K562 (cell line): ENCODE measurements at regions not wholly inside any gene's neighbourhood (a gene's known extent, or its start where the extent isn't known, plus 50 kb on each side); places are given as distances from the start of the nearest gene placed in this dataset.

Experiments used
- ATAC-seq: fragments of 200-7000 bp; cut with Tn5 transposase; 3 replicates; pipeline ENCODE4 v1.9.1; 2020; ENCODE audit warnings: moderate library complexity
- BruUV-seq: library from RNA; stranded (reverse); fragments of 400-500 nt; replicated peaks from 2 replicates; lab custom pipeline; 2021; lab: Mats Ljungman, UMichigan
- CTCF ChIA-PET: fragments of 300-600 bp; formaldehyde crosslinking; extraction: SDS; loops from one replicate; lab custom pipeline; 2021; ENCODE audit warnings: low intra/inter-chr PET ratio; lab: Yijun Ruan, JAX
- POLR2A ChIA-PET: fragments of 300-600, 350-650 bp; sonication (Branson Sonifier 250); formaldehyde crosslinking; extraction: SDS; loops from one replicate; lab custom pipeline; 2021; ENCODE audit warnings: antibody characterized with exemption, inconsistent platforms; lab: Yijun Ruan, JAX
- DNase-seq, 4 experiments: peaks; one replicate each; pipeline versions ENCODE4 v3.0.0 to v3.0.0-alpha.2; 2011 to 2018; ENCODE audit warnings: low spot score in 3 of 4, mixed read lengths in 3 of 4; ENCODE audit errors: extremely low read depth in 1 of 4
- FAIRE-seq: peaks from 2 replicates; lab custom pipeline; 2011; peaks lifted over from hg19 to GRCh38; lab: Jason Lieb, UNC
- H2AFZ ChIP-seq: 2 replicates; pipeline ENCODE4 v1.6.0; 2011; ENCODE audit warnings: low read depth, low read length, control low read depth, inconsistent platforms
- H3K27ac ChIP-seq: fragments of 200-600 bp; 3 replicates; pipeline ENCODE4 v1.8.0; 2011; ENCODE audit warnings: low read depth, mild to moderate bottlenecking, control low read depth, inconsistent platforms, low read length, moderate library complexity, mixed read lengths; ENCODE audit errors: extremely low read depth
- H3K27me3 ChIP-seq, 2 experiments: fragments of 300-600 bp in 1 of 2; 2 replicates in 1 of 2; 3 replicates in 1 of 2; pipeline versions ENCODE4 v1.6.0 to v1.8.0; 2011; ENCODE audit warnings: inconsistent platforms in 2 of 2, low read length in 2 of 2, mild to moderate bottlenecking in 1 of 2, mixed read lengths in 1 of 2, moderate library complexity in 1 of 2; ENCODE audit not compliant: control insufficient read depth in 2 of 2, insufficient read depth in 2 of 2
- H3K36me3 ChIP-seq: fragments of 300-600 bp; 3 replicates; pipeline ENCODE4 v1.8.0; 2011; ENCODE audit warnings: mild to moderate bottlenecking, low read length, inconsistent platforms; ENCODE audit not compliant: control insufficient read depth, insufficient read depth
- H3K4me1 ChIP-seq, 2 experiments: fragments of 200-600 bp in 1 of 2; replicated peaks in 1 of 2; 2 replicates in 1 of 2; 3 replicates in 1 of 2; pipeline versions ENCODE4 v1.5.1 to v1.8.0; 2011; ENCODE audit warnings: inconsistent platforms in 2 of 2, low read length in 2 of 2, mild to moderate bottlenecking in 1 of 2, mixed read lengths in 1 of 2, moderate library complexity in 1 of 2; ENCODE audit not compliant: control insufficient read depth in 2 of 2, insufficient read depth in 2 of 2
- H3K4me2 ChIP-seq: 2 replicates; pipeline ENCODE4 v1.6.1; 2011; ENCODE audit warnings: low read length, control low read depth, inconsistent platforms, mixed read lengths; ENCODE audit not compliant: insufficient read depth
- H3K4me3 ChIP-seq: fragments of 200-600 bp; sonication (generic), shearing (Covaris generic); 2 replicates; pipeline ENCODE4 v1.5.1; 2016; ENCODE audit warnings: control low read depth, inconsistent platforms
- H3K79me2 ChIP-seq: fragments of 200-600 bp; 3 replicates; pipeline ENCODE4 v1.8.0; 2011; ENCODE audit warnings: low read length, inconsistent platforms; ENCODE audit not compliant: control insufficient read depth, insufficient read depth
- H3K9ac ChIP-seq, 2 experiments: 2 replicates each; pipeline versions ENCODE4 v1.6.0 to v1.6.1; 2011; ENCODE audit warnings: low read depth in 2 of 2, low read length in 2 of 2, control low read depth in 1 of 2, inconsistent platforms in 1 of 2, mild to moderate bottlenecking in 1 of 2, mixed read lengths in 1 of 2; ENCODE audit not compliant: insufficient read depth in 1 of 2
- H3K9me1 ChIP-seq: one replicate; pipeline ENCODE4 v1.6.0; 2011; ENCODE audit warnings: inconsistent platforms, mild to moderate bottlenecking, low read length, moderate library complexity; ENCODE audit not compliant: control insufficient read depth, insufficient read depth
- H3K9me3 ChIP-seq: replicated peaks from 2 replicates; pipeline ENCODE4 v1.5.1; 2011; ENCODE audit warnings: low read depth, low read length, inconsistent platforms; ENCODE audit not compliant: control insufficient read depth, insufficient read depth
- H4K20me1 ChIP-seq: replicated peaks from 2 replicates; pipeline ENCODE4 v1.6.1; 2011; ENCODE audit warnings: low read length, inconsistent platforms, mixed read lengths; ENCODE audit not compliant: control insufficient read depth, insufficient read depth
- EP400 ChIP-seq: fragments of 450-650 bp; IDR thresholded peaks from 2 replicates; pipeline ENCODE4 v1.6.1; 2017; ENCODE audit warnings: antibody characterized with exemption, mild to moderate bottlenecking, moderate library complexity
- FOXJ3 ChIP-seq: sonication (generic); formaldehyde crosslinking; IDR thresholded peaks from 2 replicates; pipeline ENCODE4 v1.4.0; 2020; ENCODE audit warnings: mild to moderate bottlenecking, missing genetic modification reagents
- HEY1 ChIP-seq: fragments of 250-450 bp; sonication (Bioruptor Pico); IDR thresholded peaks from 2 replicates; pipeline ENCODE4 v1.5.0; 2020; ENCODE audit warnings: mild to moderate bottlenecking, moderate library complexity, borderline replicate concordance
- MGA ChIP-seq: fragments of 450-650 bp; IDR thresholded peaks from 2 replicates; pipeline ENCODE4 v1.6.1; 2016; ENCODE audit warnings: mild to moderate bottlenecking, moderate library complexity
- MYC ChIP-seq, 2 experiments: fragments of 250-450 bp in 1 of 2; sonication (Bioruptor Pico) in 1 of 2; IDR thresholded peaks; 2 replicates each; pipeline versions ENCODE4 v1.5.1 to v1.6.1; 2012 to 2021; ENCODE audit warnings: low read depth in 2 of 2, borderline replicate concordance in 1 of 2, improper control_type of control experiment in 1 of 2, low read length in 1 of 2, mild to moderate bottlenecking in 1 of 2, moderate library complexity in 1 of 2
- STAT6 ChIP-seq: sonication (generic); formaldehyde crosslinking; IDR thresholded peaks from 2 replicates; pipeline ENCODE4 v1.8.1; 2023; ENCODE audit warnings: mild to moderate bottlenecking, missing genetic modification reagents
- ZNF175 ChIP-seq: fragments of 200-800 bp; sonication (Bioruptor generic); IDR thresholded peaks from 2 replicates; pipeline ENCODE4 v1.6.1; 2016; ENCODE audit warnings: low read depth, mild to moderate bottlenecking, missing genetic modification characterization, missing compliant biosample characterization
- WGBS: fragments of 100-300 bp; shearing (Covaris generic); methylation state at CpG from one replicate; pipeline ENCODE4 v1.1.6; 2016; ENCODE audit warnings: low coverage, mixed read lengths; ENCODE audit not compliant: insufficient coverage; ENCODE audit errors: missing lambda C conversion rate; 5-methylcytosine and 5-hydroxymethylcytosine counted together
- in situ Hi-C: fragments of 300-500 bp; cut with MboI; formaldehyde crosslinking; loops from 4 replicates; pipeline ENCODE4 v1.15.0; 2018; ENCODE audit warnings: inconsistent platforms, mixed read lengths
- intact Hi-C: fragments of 100-400 bp; cut with micrococcal nuclease; formaldehyde crosslinking; loops from 2 replicates; pipeline ENCODE4 v1.14.2; 2022

GRCh38 chr20:11748436-11748835 lies 169.3 kb upstream of the BTBD3 start:
- WGBS, result 0% methylated on average over 2 of the region's 2 CpGs
- FAIRE-seq, result no peak
- POLR2A ChIA-PET, result no interaction called here
- TF ChIP-seq HEY1, result no peak
- no peak for TF ChIP-seq EP400
- no peak for TF ChIP-seq ZNF175 (CRISPR knock-in tag)
- no peak for TF ChIP-seq FOXJ3 (CRISPR knock-in tag)
- TF ChIP-seq MYC (IDR thresholded peaks at IDR 0.05; ENCODE audit: low read depth, low read length), result no peak
- TF ChIP-seq MYC (CRISPR knock-in tag; IDR thresholded peaks at IDR 0.05; ENCODE audit: borderline replicate concordance, low read depth), result no peak
- TF ChIP-seq STAT6, result no peak
- TF ChIP-seq MGA, result no peak

More at GRCh38 chr20:11748436-11748835, 169.3 kb upstream of the BTBD3 start:
- ATAC-seq (no peak), DNase-seq (no peak)
- Histone ChIP-seq H4K20me1 (no peaks in the 10 kb centered on the region), H3K9me1 (no peaks in the 10 kb centered on the region), H3K27ac (no peak overlapping the region), H3K79me2 (no peaks in the 10 kb centered on the region), H2AFZ (no peak overlapping the region), H3K4me2 (no peak overlapping the region), H3K27me3 (no peaks in the 10 kb centered on the region), H3K4me1 (no peaks in the 10 kb centered on the region), H3K36me3 (no peaks in the 10 kb centered on the region), H3K4me3 (no peak overlapping the region), H3K9me3 (no peaks in the 10 kb centered on the region), H3K9ac (no peak overlapping the region)
- intact Hi-C loops, result no loop called here
- in situ Hi-C loops, result no loop called here
- BruUV-seq, result no TSS peak
- CTCF ChIA-PET, result no interaction called here
